ENCODE measurements at regions not wholly inside any gene's neighbourhood (a gene's known extent, or its start where the extent isn't known, plus 50 kb on each side); places are given as distances from the start of the nearest gene placed in this dataset.

- TF ChIP-seq CTCF (conservative IDR thresholded peaks at IDR 0.05 in 1 of 2, IDR thresholded peaks at IDR 0.05 in 1 of 2; ENCODE audit: low read depth in 1 of 2, low read length in 2 of 2), result no peak
- no peak for TF ChIP-seq EZH2 (IDR thresholded peaks at IDR 0.05; ENCODE audit: low read length, missing control alignments)
Measured at GRCh38 chr11:129251067-129251466, 58.9 kb upstream of the ARHGAP32 start.
